Coronary artery (tissue), 2 donors: ENCODE measurements at regions not wholly inside any gene's neighbourhood (a gene's known extent, or its start where the extent isn't known, plus 50 kb on each side); places are given as distances from the start of the nearest gene placed in this dataset.

Experiments
- DNase-seq: peaks from one replicate; pipeline ENCODE4 v3.0.0-alpha.2; 2017; ENCODE audit warnings: low spot score
- H3K27ac ChIP-seq, 2 donors: fragments of 200-600 bp; sonication (generic); one replicate each; pipeline ENCODE4 v1.5.1; 2016 to 2019
- H3K4me3 ChIP-seq: fragments of 200-600 bp; sonication (generic); 2 replicates; pipeline ENCODE4 v1.5.1; 2016; ENCODE audit warnings: mild to moderate bottlenecking, moderate library complexity
- TF ChIP-seq, protein P1 (sequence below): fragments of 200-600 bp; sonication (generic); IDR thresholded peaks from one replicate; pipeline ENCODE4 v1.5.1; 2019; ENCODE audit warnings: antibody characterized with exemption

DNA sequence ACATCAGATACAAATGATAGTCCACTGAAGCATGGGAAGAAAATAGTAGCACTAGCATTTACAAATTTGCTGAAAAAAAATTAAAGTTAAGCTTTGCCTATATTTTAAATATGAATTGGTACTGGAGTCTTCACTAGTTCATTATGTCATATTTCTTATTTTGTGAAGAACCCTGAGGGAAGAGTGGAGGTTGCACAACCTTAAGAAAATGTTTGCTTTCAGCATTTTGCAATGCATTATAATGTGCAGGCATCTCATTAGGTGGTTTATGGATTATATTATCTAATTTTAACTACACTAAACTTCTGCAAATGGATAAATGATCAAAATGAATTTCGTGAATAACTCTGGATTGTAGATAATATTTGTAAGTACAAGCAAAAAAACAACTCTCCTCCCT lies 390.8 kb upstream of the HS3ST5 start:
- DNase-seq: no peak
- Histone ChIP-seq H3K4me3 (no peak overlapping the region), H3K27ac (no peak overlapping the region)
- TF ChIP-seq, protein P1, sequence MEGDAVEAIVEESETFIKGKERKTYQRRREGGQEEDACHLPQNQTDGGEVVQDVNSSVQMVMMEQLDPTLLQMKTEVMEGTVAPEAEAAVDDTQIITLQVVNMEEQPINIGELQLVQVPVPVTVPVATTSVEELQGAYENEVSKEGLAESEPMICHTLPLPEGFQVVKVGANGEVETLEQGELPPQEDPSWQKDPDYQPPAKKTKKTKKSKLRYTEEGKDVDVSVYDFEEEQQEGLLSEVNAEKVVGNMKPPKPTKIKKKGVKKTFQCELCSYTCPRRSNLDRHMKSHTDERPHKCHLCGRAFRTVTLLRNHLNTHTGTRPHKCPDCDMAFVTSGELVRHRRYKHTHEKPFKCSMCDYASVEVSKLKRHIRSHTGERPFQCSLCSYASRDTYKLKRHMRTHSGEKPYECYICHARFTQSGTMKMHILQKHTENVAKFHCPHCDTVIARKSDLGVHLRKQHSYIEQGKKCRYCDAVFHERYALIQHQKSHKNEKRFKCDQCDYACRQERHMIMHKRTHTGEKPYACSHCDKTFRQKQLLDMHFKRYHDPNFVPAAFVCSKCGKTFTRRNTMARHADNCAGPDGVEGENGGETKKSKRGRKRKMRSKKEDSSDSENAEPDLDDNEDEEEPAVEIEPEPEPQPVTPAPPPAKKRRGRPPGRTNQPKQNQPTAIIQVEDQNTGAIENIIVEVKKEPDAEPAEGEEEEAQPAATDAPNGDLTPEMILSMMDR: no peak

DNA sequence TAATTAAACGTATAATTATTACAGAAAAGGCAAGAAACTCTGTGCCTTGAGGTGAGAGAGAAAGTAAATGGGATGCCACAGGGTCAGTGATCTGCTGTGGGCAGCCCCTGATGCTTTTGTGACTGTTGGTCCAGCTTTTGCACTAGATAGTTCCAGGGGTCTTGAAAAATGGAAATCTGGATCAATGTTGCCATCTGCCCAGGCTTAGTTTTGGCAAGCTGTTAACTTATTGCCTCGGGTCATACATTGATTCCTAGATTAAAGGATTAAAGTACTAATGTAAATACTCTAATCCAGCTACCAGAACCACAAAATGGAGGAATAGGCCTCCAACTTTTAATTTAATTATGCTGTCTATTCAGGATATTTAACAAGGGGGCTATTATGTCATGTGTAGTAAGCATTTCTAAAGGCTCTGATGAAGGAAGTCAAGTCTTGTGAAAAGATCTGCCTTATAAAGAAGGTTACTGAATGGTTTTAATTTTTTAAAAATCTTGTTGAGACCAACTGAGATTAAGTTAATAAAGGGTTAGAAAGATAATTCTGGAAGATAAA lies 376.0 kb upstream of the HS3ST5 start:
- no peak overlapping the region for H3K4me3 ChIP-seq
- no peak overlapping the region for H3K27ac ChIP-seq
- TF ChIP-seq, protein P1: no peak
- no peak for DNase-seq

DNA sequence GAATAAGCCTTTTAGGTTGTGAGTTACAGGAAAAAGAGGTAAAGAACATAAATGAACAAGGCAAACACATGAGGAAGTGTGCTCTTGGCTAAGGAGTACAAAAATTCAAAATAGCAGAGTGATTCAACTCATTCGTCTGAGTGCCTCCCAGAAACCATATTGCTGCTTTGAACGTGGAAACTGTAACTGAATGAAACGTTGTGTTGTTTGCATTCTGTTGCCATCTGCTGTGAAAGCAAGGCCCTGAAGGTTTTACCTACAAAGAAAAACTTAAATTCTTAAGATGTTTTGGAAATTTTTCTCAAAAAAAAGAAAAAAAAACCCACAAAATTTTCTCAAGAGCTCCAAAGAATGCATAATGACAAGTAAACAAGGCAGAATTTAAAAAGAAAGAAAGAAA lies 375.4 kb upstream of the HS3ST5 start:
- Histone ChIP-seq H3K27ac (no peak overlapping the region), H3K4me3 (no peak overlapping the region)
- TF ChIP-seq, protein P1: no peak
- DNase-seq: no peak

DNA sequence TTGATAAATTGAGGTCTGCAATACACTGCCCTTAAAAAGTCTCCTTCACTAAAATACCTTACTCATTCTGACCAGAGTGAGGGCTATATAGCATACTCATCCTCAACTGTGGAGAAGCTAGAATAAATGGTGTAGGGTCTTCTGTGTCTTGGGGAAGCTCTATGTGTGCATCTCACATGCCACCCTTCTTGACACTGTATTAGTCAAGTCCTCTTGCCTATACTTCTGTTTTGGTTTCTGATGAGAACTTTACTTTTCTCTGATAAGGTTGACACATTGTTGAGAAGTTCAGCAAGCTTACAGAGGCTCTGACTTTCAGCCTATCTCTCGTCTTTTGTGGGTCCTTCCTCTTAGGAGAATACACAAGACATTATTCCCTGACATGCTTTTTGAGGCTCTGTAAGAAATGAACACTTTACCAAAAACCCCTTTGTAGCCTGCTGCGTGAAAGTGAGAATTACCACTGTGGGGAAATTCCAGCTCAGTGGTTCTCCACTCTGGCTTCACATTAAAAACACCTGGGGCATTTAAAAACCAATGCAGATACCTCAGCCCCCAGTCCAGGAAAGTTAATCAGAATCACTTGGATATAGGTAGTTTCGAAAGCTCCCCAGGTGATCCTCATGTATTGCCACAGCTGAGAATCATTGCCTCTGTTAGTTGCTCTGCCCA lies 372.1 kb upstream of the HS3ST5 start:
- no peak overlapping the region for H3K27ac ChIP-seq
- H3K4me3 ChIP-seq: no peak overlapping the region
- no peak for DNase-seq
- TF ChIP-seq, protein P1: no peak

DNA sequence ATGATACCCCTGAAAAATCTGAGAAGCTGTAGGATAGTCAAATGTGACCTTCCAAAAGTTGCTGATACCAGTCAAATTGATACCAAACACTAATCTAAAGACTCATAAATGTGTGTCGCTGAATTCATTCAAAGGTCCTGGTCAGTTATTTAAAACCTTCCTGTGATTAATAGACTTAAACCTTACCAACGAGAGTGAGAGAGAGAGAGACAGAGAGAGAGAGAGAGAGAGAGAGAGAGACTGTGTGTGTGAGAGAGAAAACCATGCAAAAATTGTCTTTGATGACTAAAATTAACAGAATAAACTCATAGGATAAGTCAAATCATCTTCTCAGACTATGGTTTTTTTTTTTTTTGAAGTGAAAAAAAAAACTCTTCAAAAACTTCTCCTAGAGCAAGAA lies 370.9 kb upstream of the HS3ST5 start:
- no peak for DNase-seq
- no peak overlapping the region for H3K27ac ChIP-seq
- TF ChIP-seq, protein P1: no peak

DNA sequence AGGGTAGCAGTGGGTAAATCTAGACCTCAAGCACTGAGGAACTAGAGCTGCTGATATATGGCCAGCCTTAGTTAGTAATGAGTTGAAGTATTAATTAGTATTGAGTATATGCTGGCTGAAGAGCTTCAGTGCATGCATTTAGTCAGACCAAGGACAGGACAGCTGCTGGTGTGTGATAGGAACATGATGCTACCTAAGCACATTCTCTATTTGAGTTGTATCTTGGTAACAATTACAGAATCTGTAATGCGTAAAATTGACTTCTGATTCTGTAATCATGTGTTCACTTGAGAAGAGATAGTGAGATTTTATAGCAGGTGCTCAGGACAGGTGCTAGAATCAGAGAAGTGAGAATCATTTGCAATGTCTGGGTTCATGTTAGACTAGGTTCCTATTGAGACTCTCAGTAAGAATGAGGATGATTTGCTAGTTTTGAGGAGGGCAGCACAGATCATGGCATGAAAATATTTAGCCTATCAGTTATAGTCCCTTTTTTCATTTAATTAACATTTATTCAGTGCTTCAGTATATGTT lies 369.4 kb upstream of the HS3ST5 start:
- Histone ChIP-seq H3K4me3 (no peak overlapping the region), H3K27ac (no peak overlapping the region)
- no peak for DNase-seq
- TF ChIP-seq, protein P1: no peak

More for the DNA sequence above, 370.9 kb upstream of the HS3ST5 start:
- no peak overlapping the region for H3K4me3 ChIP-seq

DNA sequence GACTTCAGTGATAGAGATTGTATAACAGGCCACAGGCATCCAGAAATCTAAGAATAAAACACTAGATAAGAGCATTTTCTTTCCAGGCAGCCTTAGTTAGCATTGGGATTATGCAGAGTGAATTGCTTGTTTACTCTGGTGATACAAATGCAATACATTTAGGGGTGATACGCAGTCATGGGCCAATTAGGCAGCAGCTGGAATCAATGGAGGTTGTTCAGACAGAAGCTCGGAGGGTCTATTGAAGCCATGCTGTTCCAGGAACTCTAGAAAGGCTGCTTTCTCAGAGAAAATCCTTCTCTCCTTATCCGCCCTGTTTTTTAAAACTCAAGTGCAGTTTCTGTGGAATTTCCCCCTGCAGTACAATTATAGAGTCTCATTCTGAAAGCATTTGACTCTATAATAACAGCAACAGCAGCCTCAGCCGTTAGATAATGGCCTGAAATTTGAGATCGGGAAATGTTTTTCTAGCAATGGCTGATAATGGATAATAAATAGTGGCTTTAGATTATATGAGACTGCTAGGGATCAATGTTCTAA lies 364.3 kb upstream of the HS3ST5 start:
- DNase-seq: no peak
- Histone ChIP-seq H3K27ac (no peak overlapping the region), H3K4me3 (no peak overlapping the region)
- TF ChIP-seq, protein P1: no peak
